Activated CD4-positive, alpha-beta T cell treated with anti-CD3 and anti-CD28 coated beads, Interleukin-2, amount 50 U/mL, for 1 hour (primary cell): ENCODE measurements at regions not wholly inside any gene's neighbourhood (a gene's known extent, or its start where the extent isn't known, plus 50 kb on each side); places are given as distances from the start of the nearest gene placed in this dataset.

Source experiments
- DNase-seq: peaks from one replicate; pipeline ENCODE4 v3.0.0-alpha.2; 2020

- no peak for DNase-seq
Measured at GRCh38 chr4:42736527-42737195, 79.8 kb upstream of the ATP8A1 start.

- DNase-seq: no peak
Measured at GRCh38 chr4:42733380-42733779, 76.5 kb upstream of the ATP8A1 start.

GRCh38 chr4:42732776-42733175, 75.9 kb upstream of the ATP8A1 start:
- DNase-seq: no peak

- DNase-seq: no peak
Measured at GRCh38 chr4:42729505-42730237, 72.8 kb upstream of the ATP8A1 start.

GRCh38 chr4:42724451-42724850, 67.5 kb upstream of the ATP8A1 start:
- DNase-seq: no peak

GRCh38 chr4:42720533-42720932, 63.6 kb upstream of the ATP8A1 start:
- DNase-seq: no peak

- DNase-seq: no peak
Measured at GRCh38 chr4:42719257-42719656, 62.4 kb upstream of the ATP8A1 start.

- DNase-seq: no peak
Measured at GRCh38 chr4:42718336-42718735, 61.4 kb upstream of the ATP8A1 start.

- DNase-seq: no peak
Measured at GRCh38 chr4:42716996-42717395, 60.1 kb upstream of the ATP8A1 start.

GRCh38 chr4:42715807-42716482, 59.0 kb upstream of the ATP8A1 start:
- no peak for DNase-seq

GRCh38 chr4:42713391-42713790, 56.5 kb upstream of the ATP8A1 start:
- DNase-seq: no peak

- DNase-seq: no peak
Measured at GRCh38 chr4:42712854-42713253, 55.9 kb upstream of the ATP8A1 start.

GRCh38 chr4:42711496-42711895, 54.6 kb upstream of the ATP8A1 start:
- DNase-seq: no peak

GRCh38 chr4:42710761-42711160, 53.9 kb upstream of the ATP8A1 start:
- no peak for DNase-seq

GRCh38 chr4:42710329-42710728, 53.4 kb upstream of the ATP8A1 start:
- no peak for DNase-seq

- DNase-seq: no peak
Measured at GRCh38 chr4:42709392-42710065, 52.6 kb upstream of the ATP8A1 start.

- DNase-seq: no peak
Measured at GRCh38 chr4:42708625-42709024, 51.7 kb upstream of the ATP8A1 start.
